HG03469 (cell line): ENCODE measurements at regions not wholly inside any gene's neighbourhood (a gene's known extent, or its start where the extent isn't known, plus 50 kb on each side); places are given as distances from the start of the nearest gene placed in this dataset.

Experiments
- ATAC-seq: cut with Tn5 transposase; IDR thresholded peaks from one replicate; pipeline ENCODE4 v1.9.1; 2021; ENCODE audit warnings: mild to moderate bottlenecking, moderate library complexity, moderate number of reproducible peaks; ENCODE audit not compliant: unreplicated experiment

GRCh38 chr13:106143930-106144709, 391.3 kb downstream of the EFNB2 start:
- no peak for ATAC-seq

DNA sequence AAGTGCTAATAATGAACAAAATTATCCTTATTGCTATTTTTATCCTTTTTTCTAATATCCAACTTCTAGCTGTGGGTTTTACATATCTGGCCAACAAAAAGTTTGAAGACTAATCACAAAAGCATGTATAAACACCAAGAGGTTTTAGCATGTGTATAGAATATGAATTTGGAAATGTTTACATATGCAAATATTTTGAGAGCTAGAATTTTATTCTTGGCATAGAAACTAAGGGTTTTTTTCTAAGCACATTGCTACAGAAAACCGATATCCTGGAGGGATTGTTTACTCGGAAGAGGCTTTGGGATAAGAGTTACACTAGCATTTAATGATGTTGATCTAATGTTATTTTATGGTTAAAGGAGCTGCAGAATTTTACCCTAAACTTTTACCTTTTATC, 392.1 kb downstream of the EFNB2 start:
- no peak for ATAC-seq

- no peak for ATAC-seq
These were observed 395.0 kb downstream of the EFNB2 start for GRCh38 chr13:106140476-106140875.

GRCh38 chr13:106139942-106140341, 395.5 kb downstream of the EFNB2 start:
- no peak for ATAC-seq

- ATAC-seq, result no peak
These were observed 396.1 kb downstream of the EFNB2 start for GRCh38 chr13:106139377-106139776.

DNA sequence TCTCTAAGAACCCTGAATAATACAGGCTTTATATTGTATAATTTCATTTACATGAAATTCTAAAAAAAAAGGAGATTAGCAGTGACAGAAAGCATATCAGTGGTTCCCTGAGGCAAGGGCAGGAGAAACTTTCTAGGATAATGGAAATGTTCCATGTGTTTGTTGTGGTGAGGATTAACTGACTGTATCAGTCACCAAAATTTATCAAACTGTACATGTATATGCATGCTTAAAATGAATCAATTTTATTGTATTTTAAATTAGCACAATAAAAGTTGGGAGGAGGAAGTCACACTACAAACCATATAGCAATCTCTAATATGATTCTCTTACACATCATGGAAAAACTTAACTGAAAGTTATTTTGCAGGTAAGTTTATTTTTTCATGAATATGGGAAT, 396.8 kb downstream of the EFNB2 start:
- no peak for ATAC-seq

GRCh38 chr13:106133025-106133424, 402.4 kb downstream of the EFNB2 start:
- no peak for ATAC-seq

- no peak for ATAC-seq
These were observed 403.2 kb downstream of the EFNB2 start for GRCh38 chr13:106132216-106132615.

DNA sequence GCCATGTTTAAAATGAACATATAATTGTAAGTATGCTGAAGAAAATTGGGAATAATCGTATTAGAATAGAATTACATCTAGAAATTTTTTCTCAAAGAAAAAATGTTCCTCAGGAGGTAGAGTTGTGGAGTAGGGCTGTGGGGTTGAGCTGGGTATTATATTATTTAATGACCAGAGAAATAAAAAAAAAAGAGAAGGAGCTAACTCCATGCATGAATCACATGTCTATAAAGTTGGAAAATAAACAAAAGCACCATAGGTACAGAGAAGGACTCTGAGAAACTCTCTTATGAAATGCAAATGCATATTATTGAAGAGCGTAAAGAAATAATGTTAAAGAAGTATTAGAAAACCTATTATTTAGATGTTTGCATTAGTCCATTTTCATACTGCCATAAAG, 405.5 kb downstream of the EFNB2 start:
- ATAC-seq, result no peak

GRCh38 chr13:106129273-106129672, 406.2 kb downstream of the EFNB2 start:
- no peak for ATAC-seq

GRCh38 chr13:106122234-106122633, 413.2 kb downstream of the EFNB2 start:
- no peak for ATAC-seq

- ATAC-seq, result no peak
These were observed 414.2 kb downstream of the EFNB2 start for GRCh38 chr13:106121173-106121754.

DNA sequence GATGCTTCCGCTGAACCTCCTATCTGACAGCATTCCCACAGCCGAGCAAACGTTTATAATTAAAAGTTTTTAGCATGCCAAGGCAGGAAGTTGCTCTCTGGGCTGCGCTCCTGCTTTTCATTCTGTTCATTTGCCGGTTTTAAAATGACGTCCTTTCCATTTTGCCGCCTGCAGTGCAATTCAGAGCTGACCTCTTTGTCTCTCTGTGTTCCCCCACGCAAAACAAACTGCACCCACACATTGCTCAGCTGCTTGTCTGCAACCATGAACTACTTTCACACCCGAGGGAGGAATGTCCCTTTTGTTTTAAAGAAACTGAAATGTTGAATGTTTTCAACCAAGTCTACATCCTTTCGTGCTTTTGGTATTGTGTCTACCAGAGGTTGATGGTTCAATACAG, 416.5 kb downstream of the EFNB2 start:
- ATAC-seq, result no peak

DNA sequence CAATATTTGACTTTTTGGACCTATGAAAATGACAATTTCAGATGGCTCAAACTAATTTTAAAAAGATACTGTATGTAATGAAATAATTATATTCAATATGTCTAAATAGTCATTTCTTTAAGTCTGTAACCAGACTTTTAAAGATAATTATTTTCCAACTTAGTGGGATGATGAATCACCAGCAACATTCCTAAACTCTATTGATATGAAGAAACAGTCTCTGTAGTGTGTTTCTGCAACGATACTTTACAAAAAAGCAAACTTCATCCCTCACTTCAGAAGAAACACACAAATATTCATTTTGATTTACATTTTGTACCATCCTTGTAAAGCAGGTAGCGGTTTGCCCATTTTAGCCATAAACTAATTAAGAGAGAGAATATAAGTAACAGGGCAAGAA, 417.4 kb downstream of the EFNB2 start:
- no peak for ATAC-seq

DNA sequence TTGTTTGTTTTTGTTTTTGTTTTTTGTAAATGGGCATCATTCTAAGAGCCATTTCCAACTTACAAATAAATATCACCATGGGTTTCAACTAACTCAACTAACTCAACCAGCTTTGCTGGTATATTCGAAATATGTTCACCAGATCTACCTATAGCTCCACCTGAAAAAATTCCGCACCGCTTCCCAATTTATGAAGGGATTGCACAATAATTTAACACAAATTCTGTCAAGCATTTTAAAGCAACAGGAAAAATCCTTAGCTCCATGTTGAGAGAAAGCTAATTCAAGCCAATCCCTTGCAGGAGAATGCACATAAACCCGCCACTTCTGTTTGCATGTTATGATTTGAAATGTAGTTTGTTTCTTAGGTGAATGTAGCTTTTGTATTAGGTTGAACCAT, 417.8 kb downstream of the EFNB2 start:
- ATAC-seq, result no peak

DNA sequence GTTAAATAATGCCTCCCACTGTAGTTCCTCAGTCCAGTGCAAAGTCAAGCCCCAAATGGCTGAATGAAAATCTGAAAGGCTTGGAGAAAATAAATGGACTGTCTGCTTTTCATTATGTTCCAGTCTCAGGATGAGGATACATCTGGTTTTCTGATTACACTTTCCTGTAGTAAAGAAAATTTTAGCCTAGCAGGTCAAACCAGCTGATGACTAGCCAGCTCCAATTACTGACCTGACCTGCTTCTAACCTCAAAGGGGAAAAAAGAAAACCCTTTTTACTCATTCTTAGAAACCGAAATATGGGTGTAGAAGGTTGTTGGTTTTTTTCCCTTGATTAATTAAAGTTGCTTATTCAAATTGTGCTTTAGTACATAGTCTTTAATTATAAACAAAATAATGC, 418.4 kb downstream of the EFNB2 start:
- ATAC-seq, result no peak

- ATAC-seq, result no peak
These were observed 420.4 kb downstream of the EFNB2 start for GRCh38 chr13:106115081-106115480.

- no peak for ATAC-seq
These were observed 421.7 kb downstream of the EFNB2 start for GRCh38 chr13:106113796-106114195.

- no peak for ATAC-seq
These were observed 423.3 kb downstream of the EFNB2 start for GRCh38 chr13:106112191-106112590.

- no peak for ATAC-seq
These were observed 425.1 kb downstream of the EFNB2 start for GRCh38 chr13:106110241-106110855.

DNA sequence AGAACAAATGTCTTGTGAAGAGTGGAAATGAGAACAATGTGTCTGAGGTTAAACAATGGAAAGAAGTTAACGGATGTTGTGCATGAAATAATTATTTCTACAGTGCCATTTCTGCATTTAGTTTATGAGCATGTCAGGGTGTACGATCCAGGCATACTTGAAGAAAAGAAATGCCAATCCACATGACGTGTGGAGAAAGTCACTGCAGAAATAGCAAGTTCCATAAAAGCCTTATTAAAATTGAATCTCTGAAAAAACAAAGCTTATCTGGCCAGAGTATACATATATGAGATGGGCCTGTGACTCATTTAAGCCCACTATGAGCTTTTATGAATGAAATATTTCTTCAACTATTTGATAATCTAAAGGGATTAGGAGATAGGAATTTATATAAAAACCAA, 426.1 kb downstream of the EFNB2 start:
- ATAC-seq, result no peak

DNA sequence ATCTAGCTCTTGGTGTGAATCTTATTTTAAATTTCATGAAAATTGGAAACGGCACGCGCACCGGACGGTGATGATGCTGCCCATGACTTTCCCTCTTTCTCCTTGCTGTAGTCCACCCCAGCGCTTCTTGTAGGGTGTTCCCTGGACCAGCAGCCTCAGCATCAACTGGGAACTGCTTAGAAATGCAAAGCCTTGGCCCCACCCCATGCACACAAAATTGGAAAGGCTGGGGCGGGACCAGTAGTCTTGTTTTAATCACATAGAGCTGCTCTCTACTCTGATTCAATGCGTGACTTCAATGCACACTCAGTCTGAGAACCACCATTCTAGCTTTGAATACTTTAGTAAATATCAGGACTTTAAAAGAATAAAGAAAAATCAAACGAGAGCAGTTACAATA, 427.1 kb downstream of the EFNB2 start:
- no peak for ATAC-seq
